Peyer's patch (tissue), 4 donors: ENCODE measurements at regions not wholly inside any gene's neighbourhood (a gene's known extent, or its start where the extent isn't known, plus 50 kb on each side); places are given as distances from the start of the nearest gene placed in this dataset.
"Not testable (repeated sequence)": the region's sequence is repeated elsewhere in the genome, so short reads cannot be mapped to it uniquely, and the experiment has no call there.

Source experiments
- DNase-seq, 3 donors: peaks; one replicate each; pipeline ENCODE4 v3.0.0-alpha.2; 2017 to 2019
- H3K27ac ChIP-seq, 4 donors: fragments of 200-600 bp; sonication (generic); one replicate each; pipeline ENCODE4 v1.5.1; 2016 to 2019
- H3K27me3 ChIP-seq, 2 donors: fragments of 200-600 bp; sonication (generic); one replicate each; pipeline ENCODE4 v1.5.1; 2019
- H3K36me3 ChIP-seq, 3 donors: fragments of 200-600 bp; sonication (generic); one replicate each; pipeline ENCODE4 v1.5.1; 2016 to 2019
- H3K4me1 ChIP-seq, 4 donors: fragments of 200-600 bp; sonication (generic); one replicate each; pipeline ENCODE4 v1.5.1; 2016 to 2019
- H3K4me3 ChIP-seq, 4 donors: fragments of 200-600 bp; sonication (generic); 1 replicate in 3 of 4; 2 replicates in 1 of 4; pipeline ENCODE4 v1.5.1; 2016 to 2019; ENCODE audit warnings: mild to moderate bottlenecking in 1 of 4
- H3K9me3 ChIP-seq, 4 donors: fragments of 200-600 bp; sonication (generic); one replicate each; pipeline ENCODE4 v1.5.1; 2016 to 2019; ENCODE audit warnings: mild to moderate bottlenecking in 1 of 4
- POLR2A ChIP-seq, 2 donors: fragments of 450-650 bp; IDR thresholded peaks; one replicate each; pipeline ENCODE4 v1.5.1; 2017; ENCODE audit warnings: antibody characterized with exemption in 2 of 2, mild to moderate bottlenecking in 2 of 2, moderate library complexity in 2 of 2
- TF ChIP-seq, protein P1 (sequence below), 6 experiments: fragments of 450-650 bp in 4 of 6; fragments of 200-600 bp in 2 of 6; sonication (generic) in 1 of 6; IDR thresholded peaks; one replicate each; pipeline ENCODE4 v1.5.1; 2017 to 2019; ENCODE audit warnings: antibody characterized with exemption in 6 of 6, mild to moderate bottlenecking in 3 of 6, moderate library complexity in 1 of 6

GRCh38 chr2:16101196-16101595 lies 160.8 kb downstream of the MYCN start:
- no peaks in the 10 kb centered on the region for H3K27me3 ChIP-seq
- peaks cover 0 to 13% (median 2%) of the 10 kb centered on the region in 4 donors for H3K4me1 ChIP-seq
- H3K4me3 ChIP-seq, result no peak overlapping the region
- no peak overlapping the region for H3K27ac ChIP-seq
- H3K9me3 ChIP-seq, result no peaks in the 10 kb centered on the region
- H3K36me3 ChIP-seq, result no peaks in the 10 kb centered on the region
- no peak for DNase-seq
- TF ChIP-seq, protein P1, sequence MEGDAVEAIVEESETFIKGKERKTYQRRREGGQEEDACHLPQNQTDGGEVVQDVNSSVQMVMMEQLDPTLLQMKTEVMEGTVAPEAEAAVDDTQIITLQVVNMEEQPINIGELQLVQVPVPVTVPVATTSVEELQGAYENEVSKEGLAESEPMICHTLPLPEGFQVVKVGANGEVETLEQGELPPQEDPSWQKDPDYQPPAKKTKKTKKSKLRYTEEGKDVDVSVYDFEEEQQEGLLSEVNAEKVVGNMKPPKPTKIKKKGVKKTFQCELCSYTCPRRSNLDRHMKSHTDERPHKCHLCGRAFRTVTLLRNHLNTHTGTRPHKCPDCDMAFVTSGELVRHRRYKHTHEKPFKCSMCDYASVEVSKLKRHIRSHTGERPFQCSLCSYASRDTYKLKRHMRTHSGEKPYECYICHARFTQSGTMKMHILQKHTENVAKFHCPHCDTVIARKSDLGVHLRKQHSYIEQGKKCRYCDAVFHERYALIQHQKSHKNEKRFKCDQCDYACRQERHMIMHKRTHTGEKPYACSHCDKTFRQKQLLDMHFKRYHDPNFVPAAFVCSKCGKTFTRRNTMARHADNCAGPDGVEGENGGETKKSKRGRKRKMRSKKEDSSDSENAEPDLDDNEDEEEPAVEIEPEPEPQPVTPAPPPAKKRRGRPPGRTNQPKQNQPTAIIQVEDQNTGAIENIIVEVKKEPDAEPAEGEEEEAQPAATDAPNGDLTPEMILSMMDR (IDR thresholded peaks at IDR 0.05), result no peak
- no peak for TF ChIP-seq POLR2A (IDR thresholded peaks at IDR 0.05)

DNA sequence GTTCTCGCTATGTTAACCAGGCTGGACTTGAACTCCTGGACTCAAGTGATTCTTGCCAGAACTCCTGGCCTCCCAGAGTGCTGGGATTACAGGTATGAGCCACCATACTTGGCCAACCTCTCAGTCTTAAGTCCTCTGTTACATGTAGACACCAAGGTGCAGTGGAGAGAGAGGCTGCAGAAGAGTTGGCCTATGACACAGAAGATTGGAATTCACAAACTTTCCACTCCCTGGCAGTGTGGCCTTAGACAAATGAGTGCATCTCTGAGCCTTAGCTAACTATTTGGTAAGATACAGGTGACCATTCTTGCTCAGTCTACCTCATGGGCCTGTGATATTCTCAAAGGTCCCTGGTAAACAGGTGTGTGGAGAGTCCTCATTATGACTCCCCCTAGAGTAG lies 159.7 kb downstream of the MYCN start:
- Histone ChIP-seq H3K4me3 (no peak overlapping the region), H3K4me1 (peaks cover 0 to 16% (median 2%) of the 10 kb centered on the region in 4 donors), H3K36me3 (no peaks in the 10 kb centered on the region), H3K27ac (peak overlapping the region in 1 of 4 donors; percentile 12), H3K9me3 (no peaks in the 10 kb centered on the region), H3K27me3 (no peaks in the 10 kb centered on the region)
- DNase-seq, result no peak
- no peak for TF ChIP-seq POLR2A (IDR thresholded peaks at IDR 0.05)
- TF ChIP-seq, protein P1 (IDR thresholded peaks at IDR 0.05), result no peak

DNA sequence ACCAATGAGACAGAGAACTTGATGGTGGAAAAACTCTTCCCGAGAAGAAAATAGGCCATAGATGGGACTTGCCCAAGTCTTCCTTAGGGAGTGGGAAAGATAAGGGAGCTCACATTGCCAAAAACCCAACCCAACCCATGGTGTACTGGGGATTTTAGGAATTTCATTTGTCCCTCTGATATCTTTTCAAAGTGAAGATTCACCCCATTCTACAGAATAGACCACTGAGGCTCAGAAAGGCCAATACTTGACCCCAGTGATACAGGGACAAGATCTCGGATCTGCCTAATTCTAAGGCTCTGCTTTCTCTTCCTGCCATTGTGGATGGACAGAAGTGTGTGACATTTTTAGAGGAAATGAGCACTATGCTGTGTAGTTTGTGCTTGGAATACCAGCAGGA lies 159.0 kb downstream of the MYCN start:
- Histone ChIP-seq H3K27ac (no peak overlapping the region), H3K27me3 (no peaks in the 10 kb centered on the region), H3K4me3 (no peak overlapping the region), H3K9me3 (no peaks in the 10 kb centered on the region), H3K36me3 (no peaks in the 10 kb centered on the region), H3K4me1 (peaks cover 0 to 21% (median 2%) of the 10 kb centered on the region in 4 donors)
- TF ChIP-seq, protein P1 (IDR thresholded peaks at IDR 0.05), result no peak
- no peak for TF ChIP-seq POLR2A (IDR thresholded peaks at IDR 0.05)
- DNase-seq, result no peak

- peak overlapping the region in 1 of 4 donors; percentile 55 for H3K27ac ChIP-seq
- H3K4me3 ChIP-seq, result no peak overlapping the region
- no peak for TF ChIP-seq POLR2A (IDR thresholded peaks at IDR 0.05)
- TF ChIP-seq, protein P1 (IDR thresholded peaks at IDR 0.05), result no peak
- peaks cover 0 to 21% (median 0%) of the 10 kb centered on the region in 4 donors for H3K4me1 ChIP-seq
- H3K27me3 ChIP-seq, result no peaks in the 10 kb centered on the region
- no peak for DNase-seq
- no peaks in the 10 kb centered on the region for H3K9me3 ChIP-seq
- no peaks in the 10 kb centered on the region for H3K36me3 ChIP-seq
These were observed 156.6 kb downstream of the MYCN start for GRCh38 chr2:16096962-16097361.

- not testable (repeated sequence) for H3K4me3 ChIP-seq, H3K36me3 ChIP-seq, H3K27ac ChIP-seq, H3K9me3 ChIP-seq, H3K27me3 ChIP-seq, DNase-seq
- H3K4me1 ChIP-seq, result peaks cover 0 to 21% (median 0%) of the 10 kb centered on the region in 4 donors
These were observed 155.1 kb downstream of the MYCN start for GRCh38 chr2:16095483-16095882.

- peak overlapping the region in 3 of 4 donors; percentile 30 to 83 (median 67) for H3K27ac ChIP-seq
- H3K36me3 ChIP-seq, result no peaks in the 10 kb centered on the region
- H3K27me3 ChIP-seq, result no peaks in the 10 kb centered on the region
- peaks cover 0 to 21% (median 0%) of the 10 kb centered on the region in 4 donors for H3K4me1 ChIP-seq
- TF ChIP-seq POLR2A (IDR thresholded peaks at IDR 0.05), result no peak
- TF ChIP-seq, protein P1 (IDR thresholded peaks at IDR 0.05), result no peak
- no peak overlapping the region for H3K4me3 ChIP-seq
- DNase-seq, result no peak
- no peaks in the 10 kb centered on the region for H3K9me3 ChIP-seq
These were observed 154.5 kb downstream of the MYCN start for GRCh38 chr2:16094811-16095210.
